GM18505 (cell line): ENCODE measurements at regions not wholly inside any gene's neighbourhood (a gene's known extent, or its start where the extent isn't known, plus 50 kb on each side); places are given as distances from the start of the nearest gene placed in this dataset.

ENCODE experiments used
- ATAC-seq: cut with Tn5 transposase; IDR thresholded peaks from one replicate; pipeline ENCODE4 v1.9.1; 2021; ENCODE audit not compliant: unreplicated experiment
- POLR2A ChIP-seq: IDR thresholded peaks from 4 replicates; pipeline ENCODE4 v1.6.1; 2011; ENCODE audit warnings: borderline replicate concordance; ENCODE audit not compliant: insufficient read depth, insufficient read length; ENCODE audit errors: extremely low read depth

- TF ChIP-seq POLR2A = no peak
- no peak for ATAC-seq
These were observed 177.6 kb downstream of the THBS2 start for GRCh38 chr6:169075915-169076654.

- ATAC-seq = no peak
- TF ChIP-seq POLR2A = no peak
These were observed 178.3 kb downstream of the THBS2 start for GRCh38 chr6:169075211-169075914.

- ATAC-seq = no peak
- TF ChIP-seq POLR2A = no peak
These were observed 179.1 kb downstream of the THBS2 start for GRCh38 chr6:169074526-169074925.

GRCh38 chr6:169073311-169073710, 180.3 kb downstream of the THBS2 start:
- TF ChIP-seq POLR2A = no peak
- no peak for ATAC-seq

- ATAC-seq = no peak
- no peak for TF ChIP-seq POLR2A
These were observed 181.3 kb downstream of the THBS2 start for GRCh38 chr6:169072127-169073042.

GRCh38 chr6:169071394-169071793, 182.3 kb downstream of the THBS2 start:
- TF ChIP-seq POLR2A = no peak
- no peak for ATAC-seq

GRCh38 chr6:169070506-169071176, 183.0 kb downstream of the THBS2 start:
- no peak for TF ChIP-seq POLR2A
- ATAC-seq = no peak

GRCh38 chr6:169069356-169069755, 184.3 kb downstream of the THBS2 start:
- ATAC-seq = no peak
- TF ChIP-seq POLR2A = no peak

- TF ChIP-seq POLR2A = no peak
- no peak for ATAC-seq
These were observed 189.5 kb downstream of the THBS2 start for GRCh38 chr6:169064194-169064593.

- TF ChIP-seq POLR2A = no peak
- ATAC-seq = no peak
These were observed 191.4 kb downstream of the THBS2 start for GRCh38 chr6:169062272-169062671.

- no peak for ATAC-seq
- no peak for TF ChIP-seq POLR2A
These were observed 195.0 kb downstream of the THBS2 start for GRCh38 chr6:169058634-169059033.

GRCh38 chr6:169052462-169052861, 201.2 kb downstream of the THBS2 start:
- TF ChIP-seq POLR2A = no peak
- no peak for ATAC-seq

- ATAC-seq = no peak
- TF ChIP-seq POLR2A = no peak
These were observed 202.3 kb downstream of the THBS2 start for GRCh38 chr6:169051371-169051770.

GRCh38 chr6:169048865-169049205, 204.8 kb downstream of the THBS2 start:
- TF ChIP-seq POLR2A = no peak
- no peak for ATAC-seq
